NCI-H524 (cell line): ENCODE measurements at regions not wholly inside any gene's neighbourhood (a gene's known extent, or its start where the extent isn't known, plus 50 kb on each side); places are given as distances from the start of the nearest gene placed in this dataset.
A peak's percentile ranks its signal among the peaks of the same experiment; 100 is the strongest.

ENCODE experiments used
- DNase-seq, 2 experiments: peaks; one replicate each; lab custom pipeline; 2025; lab: John Stamatoyannopoulos, UW

DNA sequence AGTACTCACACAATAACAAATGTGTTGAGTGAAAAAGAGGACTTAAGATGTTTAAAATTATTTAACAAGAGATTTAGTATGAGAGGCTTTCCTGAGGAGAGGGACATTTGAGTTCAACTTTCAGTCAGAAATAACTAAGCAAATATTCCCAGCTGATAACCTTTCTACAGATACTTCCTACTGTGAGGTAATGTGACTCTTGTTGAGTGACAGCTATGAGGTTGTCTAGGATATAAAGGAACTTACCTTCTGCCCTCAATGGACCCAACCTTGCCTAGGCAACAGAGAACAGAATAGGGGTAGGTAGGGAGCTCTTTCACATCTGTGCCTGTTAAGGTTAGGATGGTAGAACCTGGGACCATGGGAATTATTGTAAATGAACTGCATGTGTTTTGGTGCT, 54.7 kb downstream of the GLUD2 start:
- no peak for DNase-seq

GRCh38 chrX:121103381-121103780, 56.0 kb downstream of the GLUD2 start:
- peak; percentile 29 to 71 for DNase-seq

GRCh38 chrX:121106484-121107235, 59.2 kb downstream of the GLUD2 start:
- no peak for DNase-seq

DNA sequence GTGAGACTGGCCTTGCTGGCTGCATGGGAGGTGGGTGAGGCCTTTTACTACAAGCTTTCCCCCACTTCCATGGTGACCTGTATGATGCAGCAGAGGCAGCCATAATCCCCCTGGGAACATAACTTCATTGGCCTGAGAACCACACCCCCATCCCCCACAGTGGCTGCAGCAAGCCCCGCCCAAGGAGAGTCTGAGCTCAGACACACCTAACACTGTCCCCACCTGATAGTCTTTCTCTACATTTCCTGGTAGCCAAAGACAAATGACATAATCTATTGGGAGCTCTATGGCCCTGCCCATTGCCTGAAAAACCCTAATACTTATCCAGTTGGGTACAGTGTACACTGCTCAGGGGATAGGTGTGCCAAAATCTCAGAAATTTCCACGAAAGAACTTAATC, 62.6 kb downstream of the GLUD2 start:
- no peak for DNase-seq

DNA sequence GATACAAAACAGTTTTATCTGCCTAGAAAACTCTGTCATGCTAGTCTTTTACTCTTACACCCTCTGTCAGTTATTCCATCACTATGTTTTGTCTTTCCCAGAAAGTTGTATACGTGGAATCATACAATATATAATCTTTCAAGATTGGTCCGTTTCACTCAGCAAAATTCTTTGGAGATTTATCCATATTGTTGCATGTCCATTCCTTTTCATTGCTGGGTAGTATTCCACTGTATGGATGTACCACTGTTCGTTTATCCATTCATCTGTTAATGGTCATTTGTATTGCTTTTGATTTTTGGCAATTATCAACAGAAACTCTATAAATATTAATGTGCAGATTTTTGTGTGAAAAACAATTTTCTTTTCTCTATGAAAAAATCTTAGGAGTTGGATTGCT, 63.1 kb downstream of the GLUD2 start:
- DNase-seq: no peak

DNA sequence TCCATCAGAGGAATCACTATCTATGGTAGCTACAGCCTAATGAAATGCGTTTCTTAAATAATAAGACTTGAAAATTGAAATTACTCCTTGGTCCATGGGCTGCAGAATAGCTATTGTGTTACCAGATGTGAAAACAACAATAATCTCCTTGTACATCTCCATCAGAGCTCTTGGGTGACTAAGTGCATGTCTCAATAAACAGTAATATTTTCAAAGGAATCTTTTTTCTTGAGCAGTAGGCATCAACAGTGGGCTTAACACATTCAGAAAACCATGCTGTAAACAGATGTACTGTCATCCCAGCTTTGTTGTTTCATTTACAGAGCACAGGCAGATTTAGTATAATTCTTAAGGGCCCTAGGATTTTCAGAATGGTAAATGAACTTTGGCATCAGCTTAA, 67.3 kb downstream of the GLUD2 start:
- no peak for DNase-seq

DNA sequence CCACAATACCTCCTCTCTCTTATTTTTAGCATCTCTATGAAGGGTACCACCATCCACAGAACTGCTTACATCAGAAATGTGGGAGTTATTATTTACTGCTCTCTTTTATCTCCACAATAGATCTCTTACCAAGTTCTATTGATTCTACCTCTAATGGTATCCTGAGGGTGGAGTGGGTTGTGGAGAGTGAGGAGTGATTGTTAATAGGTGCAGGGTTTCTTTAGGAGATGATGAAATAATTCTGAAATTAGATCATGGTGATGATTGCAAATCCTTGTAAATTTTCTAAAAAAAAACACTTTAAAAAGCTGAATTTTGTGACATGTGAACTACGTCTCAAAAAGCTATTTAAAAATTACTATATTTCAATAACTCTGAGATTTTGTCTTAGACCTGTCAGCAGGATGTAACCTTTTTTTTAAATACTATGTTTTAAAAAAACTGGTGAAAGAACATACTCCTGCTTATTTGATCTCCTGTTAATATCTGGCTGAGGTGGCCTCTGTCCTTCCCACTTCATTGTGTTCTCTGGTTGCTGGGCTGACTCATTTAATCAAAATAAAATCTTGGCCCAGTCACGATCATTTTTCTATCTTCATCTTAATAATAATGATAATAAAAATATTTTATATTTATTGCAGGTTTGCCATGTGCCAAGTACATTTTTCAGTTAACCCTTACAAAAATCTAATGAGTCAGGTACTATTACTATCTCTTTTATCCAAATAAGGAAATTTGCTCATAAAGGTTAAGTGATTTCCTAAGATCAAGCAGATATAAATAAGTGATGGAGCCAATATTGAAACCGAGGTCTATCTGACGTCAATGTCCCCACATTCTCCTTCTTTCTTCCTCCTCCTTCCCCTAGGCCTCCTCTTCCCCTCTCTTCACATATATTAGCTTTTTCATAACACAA, 73.5 kb downstream of the GLUD2 start:
- DNase-seq: no peak

DNA sequence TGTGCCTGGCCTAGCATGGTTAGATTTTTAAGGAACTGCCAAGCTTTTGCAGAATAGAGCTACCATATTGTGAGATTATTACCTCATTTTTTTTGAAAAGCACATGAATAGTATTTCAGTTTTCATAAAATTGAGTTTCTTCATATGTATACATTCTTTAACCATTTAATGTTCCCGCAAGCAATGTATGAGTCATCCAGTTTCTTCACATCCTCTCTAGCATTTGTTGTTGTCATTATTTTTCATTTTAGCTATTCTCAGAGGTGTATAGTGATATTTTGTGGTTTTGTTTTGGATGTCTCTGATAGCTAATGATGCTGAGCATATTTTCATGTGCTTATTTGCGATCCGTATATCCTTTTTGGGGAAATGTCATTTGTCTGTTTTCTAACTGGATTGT, 74.9 kb downstream of the GLUD2 start:
- no peak for DNase-seq

DNA sequence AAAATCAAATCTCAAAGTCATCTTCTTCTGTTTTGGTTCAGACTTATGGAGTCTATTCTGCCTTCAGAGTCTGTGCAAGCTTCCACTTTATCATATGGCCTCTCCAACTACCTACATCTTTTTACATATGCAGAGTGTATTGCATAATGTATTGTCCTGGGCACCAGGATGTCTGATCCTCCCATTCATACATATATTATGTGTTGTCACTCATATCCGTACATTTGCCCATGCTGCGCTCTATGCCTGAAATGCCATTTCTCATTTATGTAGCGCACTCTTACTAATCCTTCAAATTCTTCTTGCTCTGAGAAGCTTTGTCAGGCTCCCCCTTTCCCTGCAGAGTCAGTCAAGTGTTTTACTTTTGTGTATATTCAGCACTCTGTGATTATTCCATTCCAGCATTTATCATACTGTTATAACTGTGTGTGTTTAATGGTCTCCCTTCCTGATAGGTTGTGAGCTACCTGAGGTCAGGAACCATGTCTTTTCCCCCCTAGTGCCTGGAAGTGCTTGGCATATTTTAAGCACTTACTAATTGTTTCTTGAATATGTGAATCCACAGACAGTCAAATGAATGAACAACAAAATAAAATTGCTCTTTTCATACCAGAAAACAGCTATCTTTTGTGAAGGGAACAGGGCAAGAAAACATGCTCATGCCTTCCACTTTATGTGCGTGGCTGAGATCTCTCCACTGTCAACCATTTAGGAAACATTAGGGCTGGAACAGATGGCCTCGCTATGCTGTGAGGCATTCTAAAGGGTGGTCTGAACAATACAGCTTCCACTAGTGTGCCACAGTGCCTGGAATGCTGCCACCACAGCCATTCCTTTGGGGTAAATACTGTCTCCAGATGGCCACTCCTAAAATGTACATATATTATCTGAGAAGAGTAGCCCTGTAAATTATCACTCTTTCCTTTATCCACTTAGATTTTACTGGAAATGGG, 81.8 kb downstream of the GLUD2 start:
- peak; percentile 87 to 94 for DNase-seq

- DNase-seq: no peak
Measured at GRCh38 chrX:121132675-121133074, 85.3 kb downstream of the GLUD2 start.

DNA sequence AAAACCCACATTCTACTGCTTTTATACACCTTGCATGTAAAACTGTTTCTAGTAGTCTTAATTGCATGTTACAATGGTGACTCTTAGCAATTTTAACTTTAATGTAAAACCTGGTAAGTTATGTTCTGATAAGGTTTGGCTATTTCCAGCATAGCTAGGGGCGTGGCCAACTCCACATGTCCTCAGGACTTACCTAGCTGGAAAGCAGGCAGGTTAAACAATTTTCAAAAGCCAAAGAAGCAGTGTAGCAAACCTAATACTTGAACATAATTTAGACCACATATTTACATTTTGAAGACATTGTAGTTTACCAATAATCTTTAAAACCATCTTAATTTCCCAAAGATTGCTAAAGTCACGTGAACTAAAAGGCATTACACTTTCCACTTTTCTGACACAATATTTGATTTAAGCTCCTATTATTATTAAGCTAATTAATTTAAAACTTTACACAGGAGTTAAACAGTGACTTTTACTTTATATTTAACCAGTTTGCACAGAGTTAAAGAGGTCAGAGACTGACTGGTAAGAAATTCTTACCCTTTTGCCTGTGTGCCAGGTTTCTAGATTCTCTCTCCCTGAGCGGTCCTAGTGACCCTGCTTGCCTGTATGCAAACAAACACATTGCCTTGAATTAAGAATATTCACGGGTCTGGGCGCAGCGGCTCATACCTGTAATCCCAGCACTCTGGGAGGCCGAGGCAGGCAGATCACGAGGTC, 88.2 kb downstream of the GLUD2 start:
- no peak for DNase-seq

DNA sequence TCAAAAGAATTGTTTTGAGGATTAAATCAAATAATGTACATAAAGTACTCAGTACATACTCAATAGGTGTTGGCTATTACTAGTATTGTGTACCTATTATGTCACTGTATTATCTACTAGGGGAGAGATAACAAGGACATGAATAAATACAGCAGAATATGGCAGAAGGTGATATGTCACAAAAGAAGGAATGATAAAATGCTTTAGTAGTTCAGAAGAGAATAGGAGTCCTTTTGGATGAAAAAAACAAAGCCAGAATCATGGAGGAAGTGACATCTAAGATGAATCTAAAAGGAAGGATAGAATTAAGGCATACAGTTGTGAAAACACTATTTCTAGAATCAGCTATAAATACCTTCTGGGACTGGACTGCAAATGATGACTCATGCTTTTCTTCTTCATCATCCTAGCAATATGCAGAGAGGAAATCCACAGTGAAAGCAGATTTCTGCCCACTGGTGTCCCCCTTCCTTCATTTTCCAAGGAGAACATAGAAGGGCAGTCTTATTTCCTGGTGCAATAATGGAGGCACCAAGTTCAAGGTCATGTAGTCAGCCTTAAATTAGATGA, 98.7 kb downstream of the GLUD2 start:
- DNase-seq: no peak

DNA sequence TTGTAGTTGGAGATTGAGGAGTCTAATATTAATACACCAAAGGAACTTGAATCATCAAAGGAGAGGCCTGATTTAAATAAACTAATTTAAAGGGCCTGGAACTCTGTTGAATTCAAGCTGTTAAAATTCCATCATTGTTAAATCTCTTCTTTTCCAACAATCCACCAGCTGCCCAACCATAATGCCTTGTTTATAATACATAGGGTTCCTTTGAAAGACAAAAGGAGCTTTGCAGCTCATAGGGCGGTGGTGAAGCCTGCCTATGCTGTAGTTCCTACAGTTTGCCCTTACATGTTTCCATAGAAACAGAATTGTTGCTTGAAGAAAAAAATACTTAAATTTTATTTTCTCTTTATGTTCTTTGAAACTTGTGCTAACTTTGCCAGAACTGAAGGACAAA, 102.8 kb downstream of the GLUD2 start:
- no peak for DNase-seq

- no peak for DNase-seq
Measured at GRCh38 chrX:121151293-121151692, 103.9 kb downstream of the GLUD2 start.

DNA sequence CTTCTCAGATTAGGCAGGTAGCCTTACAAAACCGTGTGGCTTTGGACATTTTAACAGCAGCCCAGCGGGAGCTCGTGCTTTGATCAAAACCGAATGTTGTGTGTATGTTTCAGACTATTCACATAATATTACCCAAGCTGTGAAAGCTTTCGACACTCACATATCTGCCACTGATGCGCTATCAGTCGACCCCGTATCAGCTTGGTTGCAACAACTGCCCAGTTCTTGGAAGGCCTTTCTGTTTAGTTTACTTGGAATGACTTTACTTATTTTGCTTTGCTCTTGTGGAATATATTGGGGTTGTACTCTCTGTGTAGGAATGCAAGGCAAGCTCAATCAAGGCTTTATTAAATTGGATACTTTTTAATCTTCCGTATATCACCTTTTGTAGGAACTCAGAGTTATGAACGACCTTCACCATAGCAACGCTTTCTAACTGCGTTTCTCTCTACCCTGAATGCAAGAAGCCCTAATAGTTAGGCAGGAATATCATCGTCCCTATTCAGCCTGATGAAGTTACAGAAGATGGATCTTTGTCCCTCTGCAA, 107.5 kb downstream of the GLUD2 start:
- DNase-seq: no peak

GRCh38 chrX:121160987-121161386, 113.6 kb downstream of the GLUD2 start:
- no peak for DNase-seq

DNA sequence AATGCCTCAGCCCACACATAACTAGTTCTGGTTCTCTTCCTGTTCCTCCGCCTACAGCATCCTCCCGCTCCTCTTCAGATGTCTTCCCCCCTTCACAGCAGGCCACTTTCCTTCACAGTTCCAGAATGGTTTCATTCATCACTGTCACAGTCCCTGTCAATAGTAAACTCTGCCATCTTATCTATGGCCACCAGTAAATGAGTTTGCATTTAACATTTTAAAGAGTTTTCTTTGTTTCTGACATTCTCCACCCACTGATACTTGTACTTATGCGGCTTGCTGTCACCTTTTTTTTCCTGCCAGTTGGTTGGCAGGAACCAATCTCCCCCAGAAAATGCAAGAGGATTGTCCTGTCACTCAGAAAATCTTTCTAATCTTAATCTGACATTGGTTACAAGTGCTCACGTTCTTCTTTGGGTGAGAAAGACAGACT, 114.1 kb downstream of the GLUD2 start:
- no peak for DNase-seq

- no peak for DNase-seq
Measured at GRCh38 chrX:121163443-121163842, 116.0 kb downstream of the GLUD2 start.

DNA sequence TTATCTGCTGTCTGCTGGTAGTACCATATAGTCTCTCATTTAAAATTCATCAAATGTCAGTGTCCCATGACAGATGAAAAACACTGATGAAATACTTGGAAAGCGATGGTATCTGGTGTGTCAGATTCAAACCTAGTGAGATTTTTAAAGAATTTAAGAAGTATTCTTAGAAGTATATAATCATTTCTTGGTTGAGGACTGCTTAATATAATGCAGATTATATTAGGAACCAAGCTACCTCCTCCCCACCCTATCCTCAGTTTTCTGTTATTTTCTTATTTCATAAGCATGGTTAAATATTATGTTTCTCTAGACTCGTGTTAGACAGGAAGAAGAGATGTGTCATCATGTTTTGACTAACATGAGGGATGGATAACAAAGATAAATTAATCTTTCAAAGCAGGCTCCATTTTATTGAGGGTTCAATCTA, 118.5 kb downstream of the GLUD2 start:
- no peak for DNase-seq
